Neural cell (in vitro differentiated cells): ENCODE measurements at regions not wholly inside any gene's neighbourhood (a gene's known extent, or its start where the extent isn't known, plus 50 kb on each side); places are given as distances from the start of the nearest gene placed in this dataset.

ENCODE experiments used
- CTCF ChIP-seq: fragments of 450-650 bp; IDR thresholded peaks from 2 replicates; pipeline ENCODE4 v1.5.1; 2014; ENCODE audit warnings: antibody characterized with exemption, mild to moderate bottlenecking, moderate library complexity; ENCODE audit not compliant: poor library complexity, severe bottlenecking
- EZH2 ChIP-seq: fragments of 200-600, 300-800 bp; shearing (Covaris generic), sonication (generic); IDR thresholded peaks from 2 replicates; pipeline ENCODE4 v1.6.1; 2014; ENCODE audit warnings: antibody characterized with exemption, low read length, borderline replicate concordance, mild to moderate bottlenecking; ENCODE audit not compliant: insufficient read depth, poor library complexity, severe bottlenecking

GRCh38 chr5:125148706-125149105 is 402.3 kb upstream of the ZNF608 start:
- TF ChIP-seq EZH2 (no peak), CTCF (no peak)
